ENCODE measurements at regions not wholly inside any gene's neighbourhood (a gene's known extent, or its start where the extent isn't known, plus 50 kb on each side); places are given as distances from the start of the nearest gene placed in this dataset.

DNA sequence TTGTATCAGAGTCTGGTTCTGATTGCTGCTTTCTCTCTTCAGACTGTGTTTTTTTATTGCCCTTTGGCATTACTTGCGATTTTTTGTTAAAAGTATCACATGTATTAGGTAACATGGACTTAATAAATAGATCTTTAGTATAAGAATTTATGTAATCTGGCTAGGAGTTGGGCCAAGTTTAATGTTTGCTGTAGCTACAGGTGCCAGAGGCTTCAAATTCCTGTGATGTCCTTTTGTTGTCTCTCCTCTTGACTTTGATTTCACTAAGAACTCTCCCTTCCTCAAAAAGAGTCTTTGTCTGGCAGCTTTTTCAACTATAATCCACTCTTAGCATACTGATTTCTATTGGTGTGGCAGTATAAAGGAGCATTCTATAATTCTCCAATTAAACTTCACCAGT lies 313.1 kb downstream of the DTWD2 start:
- DNase-seq (ENCODE audit: low read depth in 6 of 9, low spot score in 9 of 9): no peak

GRCh38 chr5:118657576-118657975 lies 330.8 kb downstream of the DTWD2 start:
- H3K36me3 ChIP-seq (ENCODE audit: control insufficient read depth in 2 of 2, insufficient read depth in 2 of 2, low read length in 1 of 2): no peaks in the 10 kb centered on the region
- peaks cover 2 to 9% of the 10 kb centered on the region in 2 donors for H3K9me3 ChIP-seq (ENCODE audit: control insufficient read depth in 2 of 2, insufficient read depth in 1 of 2, low read length in 1 of 2)
- WGBS: 85% methylated on average over 1 of the region's 1 CpG
- no peak overlapping the region for H3K4me3 ChIP-seq (ENCODE audit: low read length in 2 of 2)
- DNase-seq (ENCODE audit: low read depth in 6 of 9, low spot score in 9 of 9): no peak
- no peaks in the 10 kb centered on the region for H3K27me3 ChIP-seq (ENCODE audit: control insufficient read depth in 2 of 2, insufficient read depth in 1 of 2, low read length in 1 of 2)
- no peak overlapping the region for H3K27ac ChIP-seq (ENCODE audit: low read depth in 1 of 2, low read length in 1 of 2)
- no peaks in the 10 kb centered on the region for H3K4me1 ChIP-seq (ENCODE audit: control insufficient read depth in 2 of 2, insufficient read depth in 2 of 2, low read length in 2 of 2)

More for the DNA sequence above, 313.1 kb downstream of the DTWD2 start:
- no peaks in the 10 kb centered on the region for H3K9me3 ChIP-seq (ENCODE audit: control insufficient read depth in 2 of 2, insufficient read depth in 1 of 2, low read length in 1 of 2)
- 84% methylated on average over 1 of the region's 1 CpG for WGBS
- no peaks in the 10 kb centered on the region for H3K36me3 ChIP-seq (ENCODE audit: control insufficient read depth in 2 of 2, insufficient read depth in 2 of 2, low read length in 1 of 2)
- no peak overlapping the region for H3K4me3 ChIP-seq (ENCODE audit: low read length in 2 of 2)
- H3K27ac ChIP-seq (ENCODE audit: low read depth in 1 of 2, low read length in 1 of 2): no peak overlapping the region
- H3K27me3 ChIP-seq (ENCODE audit: control insufficient read depth in 2 of 2, insufficient read depth in 1 of 2, low read length in 1 of 2): no peaks in the 10 kb centered on the region
- H3K4me1 ChIP-seq (ENCODE audit: control insufficient read depth in 2 of 2, insufficient read depth in 2 of 2, low read length in 2 of 2): no peaks in the 10 kb centered on the region

DNA sequence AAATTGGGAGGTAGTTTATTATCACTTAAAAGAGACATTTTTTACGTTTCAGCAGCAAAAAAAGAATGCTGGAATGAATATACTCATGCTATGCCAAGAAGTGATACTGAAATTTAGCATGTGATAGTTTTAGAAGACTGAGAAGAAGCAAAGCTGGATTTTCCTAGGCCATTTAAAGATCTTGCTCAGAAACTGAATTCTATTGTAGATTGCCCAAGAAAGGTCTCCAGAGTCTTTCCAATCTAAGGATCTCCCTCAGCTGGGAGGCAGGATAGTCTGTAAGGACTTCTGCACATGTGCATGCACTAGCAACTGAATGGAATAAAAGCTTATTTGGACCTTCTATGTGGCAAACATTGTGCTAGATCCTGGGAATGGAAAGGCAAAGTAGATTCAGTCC lies 334.5 kb downstream of the DTWD2 start:
- Histone ChIP-seq H3K4me1 (ENCODE audit: control insufficient read depth in 2 of 2, insufficient read depth in 2 of 2, low read length in 2 of 2) (no peaks in the 10 kb centered on the region), H3K4me3 (ENCODE audit: low read length in 2 of 2) (no peak overlapping the region), H3K9me3 (ENCODE audit: control insufficient read depth in 2 of 2, insufficient read depth in 1 of 2, low read length in 1 of 2) (peaks cover 2 to 9% of the 10 kb centered on the region in 2 donors), H3K27me3 (ENCODE audit: control insufficient read depth in 2 of 2, insufficient read depth in 1 of 2, low read length in 1 of 2) (no peaks in the 10 kb centered on the region), H3K36me3 (ENCODE audit: control insufficient read depth in 2 of 2, insufficient read depth in 2 of 2, low read length in 1 of 2) (no peaks in the 10 kb centered on the region), H3K27ac (ENCODE audit: low read depth in 1 of 2, low read length in 1 of 2) (no peak overlapping the region)
- DNase-seq (ENCODE audit: low read depth in 6 of 9, low spot score in 9 of 9): no peak
- 60% methylated on average over 1 of the region's 1 CpG for WGBS

GRCh38 chr5:118653183-118653582 lies 335.2 kb downstream of the DTWD2 start:
- no peak for DNase-seq (ENCODE audit: low read depth in 6 of 9, low spot score in 9 of 9)
- Histone ChIP-seq H3K4me1 (ENCODE audit: control insufficient read depth in 2 of 2, insufficient read depth in 2 of 2, low read length in 2 of 2) (no peaks in the 10 kb centered on the region), H3K4me3 (ENCODE audit: low read length in 2 of 2) (no peak overlapping the region), H3K36me3 (ENCODE audit: control insufficient read depth in 2 of 2, insufficient read depth in 2 of 2, low read length in 1 of 2) (no peaks in the 10 kb centered on the region), H3K27me3 (ENCODE audit: control insufficient read depth in 2 of 2, insufficient read depth in 1 of 2, low read length in 1 of 2) (no peaks in the 10 kb centered on the region), H3K9me3 (ENCODE audit: control insufficient read depth in 2 of 2, insufficient read depth in 1 of 2, low read length in 1 of 2) (peaks cover 2 to 9% of the 10 kb centered on the region in 2 donors), H3K27ac (ENCODE audit: low read depth in 1 of 2, low read length in 1 of 2) (no peak overlapping the region)
- WGBS: 97% methylated on average over 1 of the region's 1 CpG

DNA sequence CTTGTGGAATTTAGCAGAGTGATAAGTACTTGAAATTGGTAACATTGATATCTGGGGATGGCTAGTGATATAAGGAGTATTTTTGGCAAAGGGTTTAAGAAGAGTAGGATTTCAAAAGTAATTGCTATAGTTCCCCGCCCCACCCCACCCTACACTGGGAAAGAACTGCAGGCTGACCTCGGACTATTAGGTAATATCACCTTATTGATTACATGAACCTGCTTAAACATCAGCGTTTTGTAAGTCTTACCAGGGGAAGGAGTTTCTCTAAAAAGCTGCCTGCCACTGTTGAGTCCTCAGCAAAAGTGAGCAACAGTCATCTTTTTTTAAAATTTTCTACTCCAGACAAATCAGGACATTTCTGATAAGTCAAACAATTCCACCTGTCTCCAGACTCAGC lies 337.3 kb downstream of the DTWD2 start:
- DNase-seq (ENCODE audit: low read depth in 6 of 9, low spot score in 9 of 9): no peak
- Histone ChIP-seq H3K9me3 (ENCODE audit: control insufficient read depth in 2 of 2, insufficient read depth in 1 of 2, low read length in 1 of 2) (no peaks in the 10 kb centered on the region), H3K4me1 (ENCODE audit: control insufficient read depth in 2 of 2, insufficient read depth in 2 of 2, low read length in 2 of 2) (no peaks in the 10 kb centered on the region), H3K36me3 (ENCODE audit: control insufficient read depth in 2 of 2, insufficient read depth in 2 of 2, low read length in 1 of 2) (no peaks in the 10 kb centered on the region), H3K27ac (ENCODE audit: low read depth in 1 of 2, low read length in 1 of 2) (no peak overlapping the region), H3K4me3 (ENCODE audit: low read length in 2 of 2) (no peak overlapping the region), H3K27me3 (ENCODE audit: control insufficient read depth in 2 of 2, insufficient read depth in 1 of 2, low read length in 1 of 2) (no peaks in the 10 kb centered on the region)
- WGBS: 93% methylated on average over 3 of the region's 3 CpGs

DNA sequence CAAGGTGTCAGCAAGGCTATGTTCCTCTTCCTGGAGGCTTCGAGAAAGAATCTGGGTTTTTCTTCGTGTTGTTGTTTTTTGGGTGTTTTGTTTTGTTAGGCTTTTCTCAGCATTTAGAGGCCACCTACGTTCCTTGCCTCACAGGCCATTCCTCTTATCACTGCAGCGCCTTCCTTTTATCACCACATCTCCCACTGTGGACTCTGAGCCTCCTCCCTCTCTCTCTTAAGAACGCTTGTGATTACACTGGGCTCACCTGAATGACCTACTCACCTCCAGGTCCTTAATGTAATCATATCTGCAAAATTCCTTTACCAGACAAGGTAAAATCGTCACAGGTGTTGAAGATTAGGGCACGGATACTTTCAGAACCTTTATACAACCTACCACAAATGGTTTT lies 340.8 kb downstream of the DTWD2 start:
- Histone ChIP-seq H3K27me3 (ENCODE audit: control insufficient read depth in 2 of 2, insufficient read depth in 1 of 2, low read length in 1 of 2) (no peaks in the 10 kb centered on the region), H3K9me3 (ENCODE audit: control insufficient read depth in 2 of 2, insufficient read depth in 1 of 2, low read length in 1 of 2) (no peaks in the 10 kb centered on the region), H3K36me3 (ENCODE audit: control insufficient read depth in 2 of 2, insufficient read depth in 2 of 2, low read length in 1 of 2) (no peaks in the 10 kb centered on the region), H3K4me3 (ENCODE audit: low read length in 2 of 2) (no peak overlapping the region), H3K4me1 (ENCODE audit: control insufficient read depth in 2 of 2, insufficient read depth in 2 of 2, low read length in 2 of 2) (no peaks in the 10 kb centered on the region), H3K27ac (ENCODE audit: low read depth in 1 of 2, low read length in 1 of 2) (no peak overlapping the region)
- no peak for DNase-seq (ENCODE audit: low read depth in 6 of 9, low spot score in 9 of 9)
- WGBS: 69% methylated on average over 7 of the region's 7 CpGs

DNA sequence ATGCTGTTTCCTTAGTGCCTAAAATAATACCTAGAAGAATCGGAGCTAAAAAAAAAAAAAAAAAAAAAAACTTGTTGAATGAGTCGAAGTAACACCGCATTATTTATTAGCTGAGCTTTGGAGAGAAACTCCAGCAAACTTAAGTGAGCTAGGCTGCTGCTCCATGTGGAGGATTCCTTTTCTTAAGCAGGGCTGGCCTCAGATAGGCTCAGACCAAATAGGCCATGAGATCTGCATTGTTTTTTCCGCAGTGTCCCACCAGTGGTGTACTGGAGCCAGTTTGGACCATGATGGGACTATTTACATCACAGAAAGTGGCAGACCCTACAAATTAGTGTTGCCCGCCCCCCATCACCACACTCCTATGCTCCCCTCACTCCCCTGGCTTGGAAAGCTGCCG lies 341.4 kb downstream of the DTWD2 start:
- DNase-seq (ENCODE audit: low read depth in 6 of 9, low spot score in 9 of 9): no peak
- no peaks in the 10 kb centered on the region for H3K9me3 ChIP-seq (ENCODE audit: control insufficient read depth in 2 of 2, insufficient read depth in 1 of 2, low read length in 1 of 2)
- 59% methylated on average over 6 of the region's 6 CpGs for WGBS
- H3K27ac ChIP-seq (ENCODE audit: low read depth in 1 of 2, low read length in 1 of 2): no peak overlapping the region
- no peaks in the 10 kb centered on the region for H3K4me1 ChIP-seq (ENCODE audit: control insufficient read depth in 2 of 2, insufficient read depth in 2 of 2, low read length in 2 of 2)
- no peaks in the 10 kb centered on the region for H3K36me3 ChIP-seq (ENCODE audit: control insufficient read depth in 2 of 2, insufficient read depth in 2 of 2, low read length in 1 of 2)
- no peaks in the 10 kb centered on the region for H3K27me3 ChIP-seq (ENCODE audit: control insufficient read depth in 2 of 2, insufficient read depth in 1 of 2, low read length in 1 of 2)
- no peak overlapping the region for H3K4me3 ChIP-seq (ENCODE audit: low read length in 2 of 2)

- DNase-seq (ENCODE audit: low read depth in 6 of 9, low spot score in 9 of 9): no peak
- Histone ChIP-seq H3K27ac (ENCODE audit: low read depth in 1 of 2, low read length in 1 of 2) (no peak overlapping the region), H3K27me3 (ENCODE audit: control insufficient read depth in 2 of 2, insufficient read depth in 1 of 2, low read length in 1 of 2) (no peaks in the 10 kb centered on the region), H3K4me1 (ENCODE audit: control insufficient read depth in 2 of 2, insufficient read depth in 2 of 2, low read length in 2 of 2) (no peaks in the 10 kb centered on the region), H3K36me3 (ENCODE audit: control insufficient read depth in 2 of 2, insufficient read depth in 2 of 2, low read length in 1 of 2) (no peaks in the 10 kb centered on the region), H3K4me3 (ENCODE audit: low read length in 2 of 2) (no peak overlapping the region), H3K9me3 (ENCODE audit: control insufficient read depth in 2 of 2, insufficient read depth in 1 of 2, low read length in 1 of 2) (peaks cover 0 to 6% of the 10 kb centered on the region in 2 donors)
- 95% methylated on average over 9 of the region's 9 CpGs for WGBS
These were observed 350.2 kb downstream of the DTWD2 start for GRCh38 chr5:118637947-118638670.

GRCh38 chr5:118628660-118629354 lies 359.5 kb downstream of the DTWD2 start:
- Histone ChIP-seq H3K4me3 (ENCODE audit: low read length in 2 of 2) (no peak overlapping the region), H3K9me3 (ENCODE audit: control insufficient read depth in 2 of 2, insufficient read depth in 1 of 2, low read length in 1 of 2) (no peaks in the 10 kb centered on the region), H3K4me1 (ENCODE audit: control insufficient read depth in 2 of 2, insufficient read depth in 2 of 2, low read length in 2 of 2) (no peaks in the 10 kb centered on the region), H3K27ac (ENCODE audit: low read depth in 1 of 2, low read length in 1 of 2) (no peak overlapping the region), H3K36me3 (ENCODE audit: control insufficient read depth in 2 of 2, insufficient read depth in 2 of 2, low read length in 1 of 2) (no peaks in the 10 kb centered on the region), H3K27me3 (ENCODE audit: control insufficient read depth in 2 of 2, insufficient read depth in 1 of 2, low read length in 1 of 2) (no peaks in the 10 kb centered on the region)
- WGBS: 80% methylated on average over 4 of the region's 4 CpGs
- no peak for DNase-seq (ENCODE audit: low read depth in 6 of 9, low spot score in 9 of 9)

All from thymus (tissue), 11 donors.